ENCODE measurements at regions not wholly inside any gene's neighbourhood (a gene's known extent, or its start where the extent isn't known, plus 50 kb on each side); places are given as distances from the start of the nearest gene placed in this dataset.

- TF ChIP-seq, protein P1, sequence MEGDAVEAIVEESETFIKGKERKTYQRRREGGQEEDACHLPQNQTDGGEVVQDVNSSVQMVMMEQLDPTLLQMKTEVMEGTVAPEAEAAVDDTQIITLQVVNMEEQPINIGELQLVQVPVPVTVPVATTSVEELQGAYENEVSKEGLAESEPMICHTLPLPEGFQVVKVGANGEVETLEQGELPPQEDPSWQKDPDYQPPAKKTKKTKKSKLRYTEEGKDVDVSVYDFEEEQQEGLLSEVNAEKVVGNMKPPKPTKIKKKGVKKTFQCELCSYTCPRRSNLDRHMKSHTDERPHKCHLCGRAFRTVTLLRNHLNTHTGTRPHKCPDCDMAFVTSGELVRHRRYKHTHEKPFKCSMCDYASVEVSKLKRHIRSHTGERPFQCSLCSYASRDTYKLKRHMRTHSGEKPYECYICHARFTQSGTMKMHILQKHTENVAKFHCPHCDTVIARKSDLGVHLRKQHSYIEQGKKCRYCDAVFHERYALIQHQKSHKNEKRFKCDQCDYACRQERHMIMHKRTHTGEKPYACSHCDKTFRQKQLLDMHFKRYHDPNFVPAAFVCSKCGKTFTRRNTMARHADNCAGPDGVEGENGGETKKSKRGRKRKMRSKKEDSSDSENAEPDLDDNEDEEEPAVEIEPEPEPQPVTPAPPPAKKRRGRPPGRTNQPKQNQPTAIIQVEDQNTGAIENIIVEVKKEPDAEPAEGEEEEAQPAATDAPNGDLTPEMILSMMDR (IDR thresholded peaks at IDR 0.05) = no peak
- TF ChIP-seq EZH2phosphoT487 (IDR thresholded peaks at IDR 0.05) = no peak
These were observed 254.5 kb downstream of the DSEL start for GRCh38 chr18:67261931-67262552.
